ENCODE measurements at regions not wholly inside any gene's neighbourhood (a gene's known extent, or its start where the extent isn't known, plus 50 kb on each side); places are given as distances from the start of the nearest gene placed in this dataset.
A peak's percentile ranks its signal among the peaks of the same experiment; 100 is the strongest.

DNA sequence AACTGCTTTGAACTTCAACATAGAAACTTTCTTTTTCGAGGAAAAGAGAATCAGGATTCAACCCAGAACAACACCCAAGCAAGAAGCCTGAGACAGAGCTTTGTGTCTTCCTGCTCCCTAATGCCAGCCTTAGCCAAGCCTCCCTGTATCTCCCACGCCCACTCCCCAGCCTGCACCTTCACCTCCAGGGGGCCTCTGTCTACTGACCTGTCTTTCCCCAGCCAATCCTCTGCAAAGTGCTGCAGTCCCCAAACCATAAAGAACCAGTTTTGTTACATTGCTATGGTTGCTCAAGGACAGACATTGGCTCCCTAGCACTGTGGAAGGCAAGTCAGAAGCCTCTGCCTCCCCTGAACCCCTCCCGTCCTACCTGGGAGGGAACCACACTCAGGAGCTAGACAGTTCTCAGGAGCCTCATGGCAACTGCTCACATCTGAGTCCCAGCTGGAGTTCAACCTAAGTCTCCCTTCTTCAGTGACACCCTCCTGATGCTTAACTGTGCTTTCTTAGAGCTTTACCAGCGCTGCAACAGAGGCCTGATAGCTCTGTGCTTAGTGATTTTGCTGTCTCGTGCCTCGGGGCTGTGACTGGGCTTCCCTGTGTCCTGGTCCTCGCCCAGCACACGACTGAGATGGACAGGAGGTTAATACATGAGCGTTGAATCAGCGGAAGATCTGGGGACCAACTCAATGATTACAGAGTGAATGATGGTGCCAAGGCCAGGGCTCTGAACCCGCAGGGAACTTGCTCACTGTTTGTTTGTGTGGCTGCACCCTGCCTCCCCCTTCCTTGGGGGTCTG, 101.5 kb upstream of the DUSP22 start:
- H3K4me2 ChIP-seq (ENCODE audit: control insufficient read depth, insufficient read depth) = peak overlapping the region; percentile 36; the same call in 1 of the 2 replicates
- H3K9me3 ChIP-seq (replicated peaks; ENCODE audit: control insufficient read depth, insufficient read depth, low read length) = peaks cover 6% of the 10 kb centered on the region
- POLR2A ChIA-PET = interaction anchor here (0.9 to 9.7 kb wide), 6 partner anchors 19 to 213 kb away, joined by 3 to 139 read pairs (median 10); no protein-coding TSS in a partner anchor
- WGBS (ENCODE audit: insufficient coverage, insufficient replicate concordance, low lambda C conversion rate, missing lambda C conversion rate) = 52% methylated on average over 11 of the region's 11 CpGs
- ATAC-seq = no peak
- H3K4me3 ChIP-seq = no peak overlapping the region
- intact Hi-C loops (cut with micrococcal nuclease; ENCODE audit: unreplicated experiment) (no loop called here), in situ Hi-C loops (cut with MboI) (no loop called here)
- CTCF ChIA-PET = interaction anchor here (0.6 to 16.8 kb wide), 19 partner anchors 9 to 531 kb away, joined by 3 to 460 read pairs (median 5); partner anchors contain the start of gene EXOC2
- no peak for FAIRE-seq
- RAD21 ChIA-PET (ENCODE audit: unreplicated experiment) = interaction anchor here (0.5 to 15.3 kb wide), 26 partner anchors 31 to 1247 kb away, joined by 3 to 519 read pairs (median 6); partner anchors contain the start of genes DUSP22 and IRF4
- no TSS peak for BruUV-seq (replicated peaks)
- peaks cover 83% of the 10 kb centered on the region for H3K4me1 ChIP-seq (ENCODE audit: control insufficient read depth, insufficient read depth, low read length)
- SMC1A ChIA-PET (ENCODE audit: uncharacterized antibody, unreplicated experiment) = interaction anchor here (0.7 to 25.0 kb wide), 27 partner anchors 8 to 1190 kb away, joined by 3 to 748 read pairs (median 5); partner anchors contain the start of genes DUSP22 and IRF4
- no peaks in the 10 kb centered on the region for H3K36me3 ChIP-seq (ENCODE audit: control insufficient read depth in 2 of 2, insufficient read depth in 2 of 2, low read length in 1 of 2)
- no peaks in the 10 kb centered on the region for H3K27me3 ChIP-seq (replicated peaks in 1 of 2; ENCODE audit: control insufficient read depth in 2 of 2, insufficient read depth in 2 of 2, low read length in 1 of 2)
- H3K9ac ChIP-seq (ENCODE audit: control insufficient read depth, insufficient read depth, low read length) = peak overlapping the region; percentile 84
- no peak overlapping the region for H2AFZ ChIP-seq (ENCODE audit: control insufficient read depth, low read depth, low read length)
- H3K79me2 ChIP-seq (ENCODE audit: control insufficient read depth, insufficient read depth, low read length) = no peaks in the 10 kb centered on the region; the same call in 1 of the 2 replicates
- DNase-seq (ENCODE audit: low read depth, low spot score) = no peak
- peak overlapping the region; percentile 98 for H3K27ac ChIP-seq (ENCODE audit: control insufficient read depth, insufficient read depth)
- no peaks in the 10 kb centered on the region for H4K20me1 ChIP-seq (ENCODE audit: control insufficient read depth, insufficient read depth)
- TF ChIP-seq POLR2A (IDR thresholded peaks at IDR 0.05; ENCODE audit: low read depth, low read length) (peak; percentile 9; the same call in 1 of the 2 replicates), STAT1 (conservative IDR thresholded peaks at IDR 0.05) (no peak), RAD21 (IDR thresholded peaks at IDR 0.05; ENCODE audit: insufficient read depth, low read depth, low read length) (peak; percentile 49; the same call in 1 of the 2 replicates), SMC3 (IDR thresholded peaks at IDR 0.05; ENCODE audit: borderline replicate concordance, low read length) (peak; percentile 29; the same call in 1 of the 2 replicates), IRF4 (IDR thresholded peaks at IDR 0.05; ENCODE audit: low read depth, low read length) (no peak)
- TF ChIP-seq, protein P1, sequence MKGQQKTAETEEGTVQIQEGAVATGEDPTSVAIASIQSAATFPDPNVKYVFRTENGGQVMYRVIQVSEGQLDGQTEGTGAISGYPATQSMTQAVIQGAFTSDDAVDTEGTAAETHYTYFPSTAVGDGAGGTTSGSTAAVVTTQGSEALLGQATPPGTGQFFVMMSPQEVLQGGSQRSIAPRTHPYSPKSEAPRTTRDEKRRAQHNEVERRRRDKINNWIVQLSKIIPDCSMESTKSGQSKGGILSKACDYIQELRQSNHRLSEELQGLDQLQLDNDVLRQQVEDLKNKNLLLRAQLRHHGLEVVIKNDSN (IDR thresholded peaks at IDR 0.05; ENCODE audit: borderline replicate concordance, extremely low read length, insufficient read depth, low read depth, low read length) = no peak
- TF ChIP-seq, protein P2, sequence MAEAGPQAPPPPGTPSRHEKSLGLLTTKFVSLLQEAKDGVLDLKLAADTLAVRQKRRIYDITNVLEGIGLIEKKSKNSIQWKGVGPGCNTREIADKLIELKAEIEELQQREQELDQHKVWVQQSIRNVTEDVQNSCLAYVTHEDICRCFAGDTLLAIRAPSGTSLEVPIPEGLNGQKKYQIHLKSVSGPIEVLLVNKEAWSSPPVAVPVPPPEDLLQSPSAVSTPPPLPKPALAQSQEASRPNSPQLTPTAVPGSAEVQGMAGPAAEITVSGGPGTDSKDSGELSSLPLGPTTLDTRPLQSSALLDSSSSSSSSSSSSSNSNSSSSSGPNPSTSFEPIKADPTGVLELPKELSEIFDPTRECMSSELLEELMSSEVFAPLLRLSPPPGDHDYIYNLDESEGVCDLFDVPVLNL (IDR thresholded peaks at IDR 0.05; ENCODE audit: low read depth, low read length) = no peak
- TF ChIP-seq, protein P3, sequence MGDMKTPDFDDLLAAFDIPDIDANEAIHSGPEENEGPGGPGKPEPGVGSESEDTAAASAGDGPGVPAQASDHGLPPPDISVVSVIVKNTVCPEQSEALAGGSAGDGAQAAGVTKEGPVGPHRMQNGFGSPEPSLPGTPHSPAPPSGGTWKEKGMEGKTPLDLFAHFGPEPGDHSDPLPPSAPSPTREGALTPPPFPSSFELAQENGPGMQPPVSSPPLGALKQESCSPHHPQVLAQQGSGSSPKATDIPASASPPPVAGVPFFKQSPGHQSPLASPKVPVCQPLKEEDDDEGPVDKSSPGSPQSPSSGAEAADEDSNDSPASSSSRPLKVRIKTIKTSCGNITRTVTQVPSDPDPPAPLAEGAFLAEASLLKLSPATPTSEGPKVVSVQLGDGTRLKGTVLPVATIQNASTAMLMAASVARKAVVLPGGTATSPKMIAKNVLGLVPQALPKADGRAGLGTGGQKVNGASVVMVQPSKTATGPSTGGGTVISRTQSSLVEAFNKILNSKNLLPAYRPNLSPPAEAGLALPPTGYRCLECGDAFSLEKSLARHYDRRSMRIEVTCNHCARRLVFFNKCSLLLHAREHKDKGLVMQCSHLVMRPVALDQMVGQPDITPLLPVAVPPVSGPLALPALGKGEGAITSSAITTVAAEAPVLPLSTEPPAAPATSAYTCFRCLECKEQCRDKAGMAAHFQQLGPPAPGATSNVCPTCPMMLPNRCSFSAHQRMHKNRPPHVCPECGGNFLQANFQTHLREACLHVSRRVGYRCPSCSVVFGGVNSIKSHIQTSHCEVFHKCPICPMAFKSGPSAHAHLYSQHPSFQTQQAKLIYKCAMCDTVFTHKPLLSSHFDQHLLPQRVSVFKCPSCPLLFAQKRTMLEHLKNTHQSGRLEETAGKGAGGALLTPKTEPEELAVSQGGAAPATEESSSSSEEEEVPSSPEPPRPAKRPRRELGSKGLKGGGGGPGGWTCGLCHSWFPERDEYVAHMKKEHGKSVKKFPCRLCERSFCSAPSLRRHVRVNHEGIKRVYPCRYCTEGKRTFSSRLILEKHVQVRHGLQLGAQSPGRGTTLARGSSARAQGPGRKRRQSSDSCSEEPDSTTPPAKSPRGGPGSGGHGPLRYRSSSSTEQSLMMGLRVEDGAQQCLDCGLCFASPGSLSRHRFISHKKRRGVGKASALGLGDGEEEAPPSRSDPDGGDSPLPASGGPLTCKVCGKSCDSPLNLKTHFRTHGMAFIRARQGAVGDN (IDR thresholded peaks at IDR 0.05) = peak; percentile 47; the same call in 1 of the 2 replicates
- TF ChIP-seq, protein P4, sequence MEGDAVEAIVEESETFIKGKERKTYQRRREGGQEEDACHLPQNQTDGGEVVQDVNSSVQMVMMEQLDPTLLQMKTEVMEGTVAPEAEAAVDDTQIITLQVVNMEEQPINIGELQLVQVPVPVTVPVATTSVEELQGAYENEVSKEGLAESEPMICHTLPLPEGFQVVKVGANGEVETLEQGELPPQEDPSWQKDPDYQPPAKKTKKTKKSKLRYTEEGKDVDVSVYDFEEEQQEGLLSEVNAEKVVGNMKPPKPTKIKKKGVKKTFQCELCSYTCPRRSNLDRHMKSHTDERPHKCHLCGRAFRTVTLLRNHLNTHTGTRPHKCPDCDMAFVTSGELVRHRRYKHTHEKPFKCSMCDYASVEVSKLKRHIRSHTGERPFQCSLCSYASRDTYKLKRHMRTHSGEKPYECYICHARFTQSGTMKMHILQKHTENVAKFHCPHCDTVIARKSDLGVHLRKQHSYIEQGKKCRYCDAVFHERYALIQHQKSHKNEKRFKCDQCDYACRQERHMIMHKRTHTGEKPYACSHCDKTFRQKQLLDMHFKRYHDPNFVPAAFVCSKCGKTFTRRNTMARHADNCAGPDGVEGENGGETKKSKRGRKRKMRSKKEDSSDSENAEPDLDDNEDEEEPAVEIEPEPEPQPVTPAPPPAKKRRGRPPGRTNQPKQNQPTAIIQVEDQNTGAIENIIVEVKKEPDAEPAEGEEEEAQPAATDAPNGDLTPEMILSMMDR (IDR thresholded peaks at IDR 0.05 in 2 of 3, conservative IDR thresholded peaks at IDR 0.05 in 1 of 3; ENCODE audit: control insufficient read depth in 2 of 3, extremely low read depth in 1 of 3, insufficient read depth in 1 of 3, low read depth in 3 of 3, low read length in 3 of 3) = peak; percentile 27 to 36 (median 29); a peak in 4 of 6 replicates
- TF ChIP-seq, protein P5, sequence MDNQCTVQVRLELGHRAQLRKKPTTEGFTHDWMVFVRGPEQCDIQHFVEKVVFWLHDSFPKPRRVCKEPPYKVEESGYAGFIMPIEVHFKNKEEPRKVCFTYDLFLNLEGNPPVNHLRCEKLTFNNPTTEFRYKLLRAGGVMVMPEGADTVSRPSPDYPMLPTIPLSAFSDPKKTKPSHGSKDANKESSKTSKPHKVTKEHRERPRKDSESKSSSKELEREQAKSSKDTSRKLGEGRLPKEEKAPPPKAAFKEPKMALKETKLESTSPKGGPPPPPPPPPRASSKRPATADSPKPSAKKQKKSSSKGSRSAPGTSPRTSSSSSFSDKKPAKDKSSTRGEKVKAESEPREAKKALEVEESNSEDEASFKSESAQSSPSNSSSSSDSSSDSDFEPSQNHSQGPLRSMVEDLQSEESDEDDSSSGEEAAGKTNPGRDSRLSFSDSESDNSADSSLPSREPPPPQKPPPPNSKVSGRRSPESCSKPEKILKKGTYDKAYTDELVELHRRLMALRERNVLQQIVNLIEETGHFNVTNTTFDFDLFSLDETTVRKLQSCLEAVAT (IDR thresholded peaks at IDR 0.05) = no peak
